ENCODE measurements at regions not wholly inside any gene's neighbourhood (a gene's known extent, or its start where the extent isn't known, plus 50 kb on each side); places are given as distances from the start of the nearest gene placed in this dataset.

GRCh38 chr16:65829076-65829475, 537.4 kb upstream of the CDH5 start:
- H3K4me3 ChIP-seq (ENCODE audit: low read depth, low read length): no peak overlapping the region
- TF ChIP-seq CTCF (IDR thresholded peaks at IDR 0.05; ENCODE audit: control insufficient read depth, extremely low read depth, insufficient read depth): no peak
- no peak for DNase-seq (ENCODE audit: low read depth)

GRCh38 chr16:65828296-65828695, 538.2 kb upstream of the CDH5 start:
- no peak for TF ChIP-seq CTCF (IDR thresholded peaks at IDR 0.05; ENCODE audit: control insufficient read depth, extremely low read depth, insufficient read depth)
- no peak for DNase-seq (ENCODE audit: low read depth)
- no peak overlapping the region for H3K4me3 ChIP-seq (ENCODE audit: low read depth, low read length)

GRCh38 chr16:65827231-65827630, 539.3 kb upstream of the CDH5 start:
- no peak for DNase-seq (ENCODE audit: low read depth)
- TF ChIP-seq CTCF (IDR thresholded peaks at IDR 0.05; ENCODE audit: control insufficient read depth, extremely low read depth, insufficient read depth): no peak
- no peak overlapping the region for H3K4me3 ChIP-seq (ENCODE audit: low read depth, low read length)

GRCh38 chr16:65825191-65825856, 541.2 kb upstream of the CDH5 start:
- H3K4me3 ChIP-seq (ENCODE audit: low read depth, low read length): no peak overlapping the region
- DNase-seq (ENCODE audit: low read depth): no peak
- no peak for TF ChIP-seq CTCF (IDR thresholded peaks at IDR 0.05; ENCODE audit: control insufficient read depth, extremely low read depth, insufficient read depth)

GRCh38 chr16:65822148-65822547, 544.3 kb upstream of the CDH5 start:
- no peak for DNase-seq (ENCODE audit: low read depth)
- no peak for TF ChIP-seq CTCF (IDR thresholded peaks at IDR 0.05; ENCODE audit: control insufficient read depth, extremely low read depth, insufficient read depth)
- H3K4me3 ChIP-seq (ENCODE audit: low read depth, low read length): no peak overlapping the region

GRCh38 chr16:65819136-65819898, 547.2 kb upstream of the CDH5 start:
- no peak overlapping the region for H3K4me3 ChIP-seq (ENCODE audit: low read depth, low read length)
- no peak for TF ChIP-seq CTCF (IDR thresholded peaks at IDR 0.05; ENCODE audit: control insufficient read depth, extremely low read depth, insufficient read depth)
- DNase-seq (ENCODE audit: low read depth): no peak
